Left hindlimb (tissue), 1 donor: ENCODE measurements at regions not wholly inside any gene's neighbourhood (a gene's known extent, or its start where the extent isn't known, plus 50 kb on each side); places are given as distances from the start of the nearest gene placed in this dataset.

Experiments
- DNase-seq: peaks from one replicate; pipeline ENCODE4 v3.0.0-alpha.2; 2018

DNA sequence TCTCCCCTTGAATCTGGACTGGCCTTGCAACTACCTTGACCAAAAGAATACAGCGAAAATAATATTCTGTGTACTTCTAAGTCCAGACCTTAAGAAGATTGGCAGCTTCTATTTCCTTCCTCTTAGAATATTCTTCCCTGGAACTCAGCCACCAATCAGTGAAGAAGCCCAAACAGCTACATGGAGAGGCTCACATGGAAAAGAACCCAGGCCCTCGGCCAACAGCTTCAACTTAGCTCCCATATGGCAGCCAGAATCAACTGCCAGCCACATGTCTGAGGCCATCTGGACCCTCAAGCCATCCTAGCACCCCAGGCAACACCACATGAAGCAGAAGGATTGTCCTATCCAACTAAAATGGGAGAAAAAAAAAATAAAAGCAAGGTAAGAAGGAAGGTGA lies 178.8 kb downstream of the IBTK start:
- DNase-seq, result no peak

DNA sequence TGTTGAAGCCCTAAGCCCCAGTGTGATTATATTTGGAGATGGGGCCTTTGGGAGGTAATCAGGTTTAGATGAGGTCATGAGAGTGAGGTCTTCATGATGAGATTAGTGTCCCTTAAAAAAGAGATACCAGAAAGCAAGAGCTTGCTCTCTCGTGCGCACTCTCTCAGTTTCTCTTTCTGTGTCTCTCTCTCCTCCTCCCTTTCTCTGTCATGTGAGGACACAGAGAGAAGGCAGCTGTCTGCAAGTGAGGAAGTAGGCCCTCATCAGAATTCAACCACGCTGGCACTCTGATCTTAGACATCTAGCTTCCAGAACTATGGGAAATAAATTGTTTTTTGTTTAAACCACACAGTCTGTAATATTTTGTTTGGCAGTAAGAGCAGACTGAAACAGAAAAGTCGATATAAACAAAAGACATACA lies 180.5 kb downstream of the IBTK start:
- no peak for DNase-seq

DNA sequence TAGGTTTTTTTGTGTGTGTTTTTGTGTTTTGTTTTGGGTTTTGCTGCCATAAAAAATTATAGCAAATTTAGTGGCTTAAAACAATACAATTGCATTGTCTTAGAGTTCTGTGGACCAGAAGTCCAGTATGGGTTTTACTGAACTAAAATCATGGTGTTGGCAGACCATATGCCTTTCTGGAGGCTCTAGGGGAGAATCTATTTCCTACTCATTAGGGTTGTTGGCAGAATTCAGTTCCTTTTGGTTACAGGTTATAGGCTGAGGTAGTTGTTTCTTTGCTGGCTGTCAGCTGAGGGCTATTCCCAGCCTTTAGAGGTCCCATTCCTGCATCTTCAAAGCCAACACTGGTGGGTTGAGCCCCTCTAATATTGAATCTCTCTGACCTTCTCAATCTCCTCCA lies 181.3 kb downstream of the IBTK start:
- DNase-seq, result no peak

DNA sequence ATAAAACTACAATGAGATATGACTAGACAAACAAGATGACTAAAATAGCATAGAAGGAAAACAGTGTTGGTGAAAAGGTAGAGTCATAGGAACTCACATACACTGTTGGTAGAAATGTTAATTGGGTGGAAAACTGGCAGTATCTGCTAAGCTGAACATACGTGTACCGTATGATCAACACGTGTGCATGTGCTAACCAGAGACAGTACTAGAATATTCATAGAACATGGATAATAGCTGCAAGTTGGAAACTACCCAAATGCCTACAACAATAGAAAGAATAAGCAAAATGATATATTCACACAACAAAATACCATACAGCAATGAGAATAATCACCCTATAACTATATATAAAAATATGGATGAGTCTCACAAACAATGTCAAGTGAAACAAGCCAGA lies 184.0 kb downstream of the IBTK start:
- no peak for DNase-seq

DNA sequence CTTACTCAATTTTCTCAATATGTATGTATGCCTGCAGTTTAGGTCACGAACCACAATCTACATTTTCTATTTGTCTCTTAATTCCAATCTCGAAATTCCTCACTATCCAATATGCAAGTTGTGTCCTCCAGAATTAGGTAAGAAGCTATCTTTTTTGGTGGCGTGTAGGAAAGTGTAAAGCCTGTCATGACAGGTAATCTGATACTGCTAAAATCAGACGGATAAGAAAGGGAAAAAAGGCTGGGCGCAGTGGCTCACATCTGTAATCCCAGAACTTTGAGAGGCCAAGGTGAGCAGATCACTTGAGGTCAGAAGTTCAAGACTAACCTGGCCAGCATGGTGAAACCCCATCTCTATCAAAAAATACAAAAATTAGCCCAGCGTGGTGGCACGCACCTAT lies 185.3 kb downstream of the IBTK start:
- no peak for DNase-seq

DNA sequence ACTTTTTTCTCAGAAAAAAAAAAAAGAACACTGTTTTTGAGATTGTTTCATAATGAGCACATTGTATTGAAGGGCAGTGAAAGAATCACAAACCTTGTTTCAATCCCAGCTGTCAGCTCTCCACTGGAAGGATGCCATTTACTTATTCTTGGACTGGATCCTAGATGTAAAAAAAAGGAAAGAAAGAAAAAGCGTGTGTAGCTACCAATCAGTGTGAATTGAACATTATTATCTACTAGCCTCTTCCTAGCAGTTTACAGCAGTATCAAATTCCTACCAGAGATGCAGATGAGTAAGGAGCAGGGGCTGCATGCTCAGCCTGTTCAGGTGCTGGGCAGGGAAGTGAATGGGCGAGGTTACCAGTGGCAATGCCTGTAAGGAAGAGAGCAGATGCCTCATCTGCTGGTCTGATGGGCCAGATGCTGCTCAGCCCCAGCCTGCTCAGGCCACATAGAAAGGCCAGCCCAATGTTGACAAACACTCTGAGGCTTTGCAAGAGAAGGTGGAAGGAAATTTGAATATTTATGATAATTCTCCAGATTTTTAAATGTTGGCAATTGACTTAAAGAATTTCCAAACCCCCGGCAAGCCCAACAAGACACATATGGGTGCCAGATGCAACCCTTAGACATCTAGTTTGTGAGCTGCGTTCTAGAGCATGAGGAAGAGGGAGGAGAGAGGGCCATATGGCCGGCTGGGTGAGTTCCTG lies 189.5 kb downstream of the IBTK start:
- no peak for DNase-seq

DNA sequence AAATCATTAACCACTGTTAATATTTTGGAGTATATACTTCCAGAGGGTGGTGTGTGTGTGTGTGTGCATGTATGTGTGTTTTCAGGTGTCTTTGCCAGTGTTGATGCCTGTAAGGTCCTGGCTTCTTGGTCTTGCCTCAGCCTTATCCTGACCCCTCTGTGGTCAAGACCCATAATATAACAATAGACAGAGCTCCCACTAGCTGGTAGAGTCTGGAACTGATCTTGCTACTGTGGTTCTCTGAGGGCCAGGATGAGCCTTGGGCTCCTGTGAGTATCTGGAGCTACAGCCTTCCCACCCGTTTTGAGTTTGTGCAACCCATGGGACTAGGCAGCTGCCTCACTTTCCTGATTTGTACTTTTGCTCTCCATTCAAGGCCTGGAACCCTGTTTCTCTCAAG lies 191.0 kb downstream of the IBTK start:
- DNase-seq, result no peak

DNA sequence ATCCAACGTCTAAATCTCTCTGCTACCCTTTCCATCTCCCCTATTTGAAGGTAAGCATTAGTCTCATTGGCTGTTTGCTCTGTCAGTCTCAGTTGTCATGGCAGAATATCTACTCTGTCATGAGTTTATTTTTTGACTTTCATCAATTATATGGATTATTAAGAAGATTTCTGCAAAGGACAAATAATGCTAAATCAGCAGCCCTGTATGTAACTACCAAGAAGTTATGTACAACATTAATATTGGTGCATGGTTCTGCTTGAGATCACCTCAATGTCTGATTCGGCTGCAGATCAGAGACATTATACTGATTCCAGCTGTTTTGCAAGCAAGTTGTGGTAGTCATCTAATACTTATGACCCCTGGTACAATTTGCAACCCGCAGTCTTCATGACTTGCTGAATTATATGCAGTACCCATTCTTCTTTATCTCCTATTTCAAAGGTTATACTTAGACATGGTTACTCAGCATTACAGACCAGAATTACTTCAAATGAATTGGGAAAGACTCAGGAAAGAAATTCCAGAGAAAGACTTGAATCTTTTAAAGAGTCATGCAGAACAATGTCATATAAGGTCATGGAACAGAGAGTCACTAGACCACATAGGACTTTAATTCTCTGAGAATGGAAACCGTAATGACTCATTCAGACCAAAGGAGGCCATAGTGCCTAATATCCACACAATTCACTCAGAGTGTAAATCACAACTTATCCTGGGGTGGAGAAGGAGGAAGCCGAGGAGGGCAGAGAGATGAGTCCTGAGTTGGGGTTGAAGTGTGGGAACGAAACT lies 201.4 kb downstream of the IBTK start:
- DNase-seq, result no peak

DNA sequence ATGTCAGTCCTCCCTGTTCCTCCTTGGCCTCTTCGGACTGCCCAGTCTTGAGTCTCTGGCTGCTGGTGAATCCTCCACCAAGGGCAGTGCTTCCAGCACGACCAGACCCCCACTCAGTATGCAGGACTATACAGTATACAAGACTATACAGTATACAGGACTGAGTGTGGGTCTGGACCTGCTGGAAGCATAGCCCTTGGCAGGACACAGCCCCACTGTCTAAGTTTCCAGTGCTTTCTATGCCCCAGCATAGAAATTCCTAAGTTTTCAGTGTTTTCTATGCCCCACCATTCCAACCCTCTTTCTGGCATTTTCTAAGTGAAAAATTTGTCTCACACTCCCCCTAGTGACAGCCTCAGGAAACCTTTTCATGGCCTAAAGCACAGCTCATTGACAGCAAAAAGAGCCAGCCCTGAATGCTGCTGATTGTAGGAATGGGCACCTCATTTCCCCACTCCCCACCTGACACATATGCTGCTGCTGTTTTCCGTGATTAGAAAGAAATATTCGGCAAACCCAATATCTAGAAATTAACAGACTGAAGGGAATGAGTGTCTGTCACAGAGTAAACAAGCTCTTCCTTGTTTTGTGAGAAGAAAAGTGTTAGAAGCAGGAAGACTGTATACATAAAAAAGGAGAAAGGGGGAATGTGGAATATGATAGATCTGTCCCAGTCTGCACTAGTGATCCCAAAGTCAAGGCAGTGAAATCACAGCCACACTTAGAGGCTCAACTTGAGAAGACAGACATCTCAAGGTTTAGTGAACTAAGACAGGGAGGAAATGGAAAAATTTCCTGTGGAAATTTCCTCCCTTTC lies 206.9 kb downstream of the IBTK start:
- peak; percentile 38 for DNase-seq

DNA sequence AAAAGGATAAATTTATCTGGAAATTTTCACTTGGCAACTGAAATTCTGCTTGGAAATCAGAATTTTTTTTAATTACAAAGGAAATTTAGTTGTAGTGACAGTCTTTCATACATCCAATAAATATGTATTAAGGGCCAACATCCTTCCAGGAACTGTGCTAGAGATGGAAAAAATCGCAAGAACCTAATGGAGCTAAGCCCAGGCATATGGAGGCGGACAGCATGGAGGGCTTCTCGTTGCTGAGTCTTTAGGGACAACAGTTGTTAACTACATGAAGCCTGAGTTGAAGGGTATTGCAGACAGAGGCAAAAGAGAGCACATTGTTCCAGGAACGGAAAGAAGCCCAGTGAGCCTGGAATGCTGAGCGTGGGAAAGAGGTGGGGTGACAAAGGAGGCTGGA lies 208.9 kb downstream of the IBTK start:
- DNase-seq, result peak; percentile 38

DNA sequence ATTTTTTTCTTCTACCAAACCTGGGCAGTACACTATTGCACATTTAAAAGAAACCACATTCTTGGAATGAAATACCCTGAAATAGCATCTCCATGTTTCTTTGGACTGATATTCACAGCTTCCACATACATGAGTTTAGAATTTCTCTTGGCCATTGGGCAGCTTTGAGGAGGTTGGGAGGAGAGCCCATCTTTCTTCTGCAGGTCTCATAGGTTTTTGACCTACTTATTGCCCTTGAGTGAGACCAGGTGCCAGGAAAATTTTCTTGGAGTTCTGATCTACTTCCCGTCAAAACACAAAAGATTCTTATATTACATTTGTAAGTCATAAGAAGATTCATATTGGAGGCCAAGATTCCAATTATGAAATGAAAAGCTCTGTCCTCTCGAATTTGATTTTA lies 212.0 kb downstream of the IBTK start:
- DNase-seq, result peak; percentile 61

DNA sequence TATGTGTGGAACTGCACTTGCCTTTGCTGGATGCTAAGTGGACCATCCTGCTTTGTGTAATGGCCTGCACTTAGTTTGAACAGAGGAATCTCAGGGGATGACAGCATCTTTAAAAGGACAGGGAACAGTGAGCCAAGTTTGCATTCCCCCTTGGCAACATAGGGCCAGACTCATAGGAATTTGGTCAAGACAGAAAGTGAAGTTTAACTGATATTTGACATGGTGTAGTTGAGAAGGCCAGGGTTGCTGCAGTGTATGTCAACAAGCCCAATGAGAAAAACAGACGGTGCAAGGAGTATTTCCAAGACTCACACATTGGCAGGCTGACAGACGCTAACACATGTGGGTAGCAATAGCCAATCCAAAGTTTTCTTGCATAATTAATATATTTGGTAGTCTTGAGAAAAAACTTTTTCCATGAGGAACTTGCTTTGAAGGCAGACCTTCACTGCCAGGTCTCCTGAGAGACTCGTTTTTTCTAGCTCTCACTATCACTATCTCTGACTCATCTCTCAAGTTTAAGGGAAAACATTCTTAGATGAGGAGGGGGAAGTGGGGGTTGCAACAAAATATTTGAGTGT lies 213.8 kb downstream of the IBTK start:
- peak; percentile 64 for DNase-seq

DNA sequence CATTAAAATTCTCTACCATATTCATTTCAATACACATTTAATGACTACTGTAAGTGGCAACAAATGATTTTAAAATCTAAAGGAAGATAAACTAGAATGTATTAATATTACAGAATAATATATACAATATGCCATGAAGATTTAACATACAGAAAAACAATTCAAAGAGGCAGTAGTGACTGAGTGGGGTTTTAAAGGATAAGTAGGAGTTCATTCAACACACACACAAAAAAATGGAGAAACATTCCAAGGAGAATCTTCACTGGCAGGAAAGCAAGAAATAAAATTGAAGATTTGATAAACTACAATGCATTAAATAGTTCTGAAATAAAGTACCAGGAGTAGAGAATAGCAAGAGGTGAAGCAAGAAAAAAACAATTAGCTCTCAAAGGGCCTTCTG lies 215.1 kb downstream of the IBTK start:
- no peak for DNase-seq

DNA sequence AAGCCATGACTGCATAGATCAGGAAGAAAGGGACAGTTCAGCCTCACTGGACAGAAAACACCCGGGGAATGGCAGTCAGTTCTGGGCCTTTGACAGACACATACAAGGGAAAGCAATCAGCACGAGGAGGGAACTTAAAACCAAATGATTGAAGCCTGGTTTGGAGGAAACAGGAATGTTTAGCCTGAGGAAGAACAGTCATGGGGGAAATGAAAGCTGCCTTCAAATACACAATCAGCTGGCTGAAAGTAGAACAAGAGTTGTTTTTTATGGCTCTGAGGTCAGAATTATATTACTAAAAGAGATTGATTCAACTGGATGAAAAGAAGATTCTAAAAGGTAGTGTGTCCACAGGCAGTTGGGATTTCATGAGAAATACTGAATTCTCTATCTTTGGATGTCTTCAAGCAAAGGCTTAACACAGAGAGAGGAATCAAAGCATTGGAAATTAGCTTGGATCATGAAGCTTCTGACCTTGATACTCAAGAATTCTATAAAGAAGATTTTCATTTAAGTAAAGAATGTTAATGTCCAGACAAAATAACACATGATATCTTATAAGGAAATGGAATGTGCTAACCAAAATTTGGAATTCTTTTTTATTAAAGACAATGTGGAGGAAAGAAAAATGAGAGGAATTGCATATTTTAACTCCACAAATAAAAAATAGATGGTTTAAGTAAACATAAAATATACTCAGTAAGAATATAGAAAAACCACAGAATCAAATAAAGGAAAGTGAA lies 216.6 kb downstream of the IBTK start:
- no peak for DNase-seq

DNA sequence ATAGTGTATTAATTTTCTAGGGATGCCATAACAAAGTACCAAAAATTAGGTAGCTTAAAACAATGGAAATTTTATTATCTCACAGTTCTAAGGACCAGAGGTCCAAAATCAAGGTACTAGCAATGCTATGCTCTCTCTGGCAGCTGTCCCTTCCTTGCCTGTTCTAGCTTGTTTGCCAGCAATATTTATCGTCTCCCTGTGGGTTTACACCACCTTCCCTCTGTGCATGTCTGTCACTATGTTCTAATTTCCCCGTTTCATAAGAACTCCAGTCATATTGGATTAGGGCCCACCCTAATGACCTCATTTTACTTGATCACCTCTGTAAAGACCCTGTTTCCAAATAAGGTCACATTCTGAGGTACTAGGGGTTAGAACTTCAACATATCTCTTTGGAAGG lies 217.2 kb downstream of the IBTK start:
- no peak for DNase-seq

DNA sequence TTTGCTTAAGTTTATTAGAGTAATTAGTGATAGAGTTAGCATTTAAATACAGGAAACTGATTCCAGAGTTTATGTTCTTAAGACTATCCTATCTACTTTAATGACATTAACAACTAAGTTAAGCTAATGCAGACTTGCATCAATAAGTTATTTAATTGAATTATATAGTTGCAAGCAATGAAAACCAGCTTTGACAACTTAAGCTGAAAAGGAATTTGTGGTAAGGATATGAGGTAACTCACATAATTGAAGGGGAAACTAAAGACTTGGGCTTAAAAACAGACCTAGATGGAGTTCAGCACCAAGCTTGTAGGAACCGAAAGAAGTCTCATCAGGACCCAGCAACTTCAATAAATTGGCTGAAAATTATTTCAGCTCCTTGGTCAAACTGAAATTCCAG lies 222.3 kb downstream of the IBTK start:
- no peak for DNase-seq

DNA sequence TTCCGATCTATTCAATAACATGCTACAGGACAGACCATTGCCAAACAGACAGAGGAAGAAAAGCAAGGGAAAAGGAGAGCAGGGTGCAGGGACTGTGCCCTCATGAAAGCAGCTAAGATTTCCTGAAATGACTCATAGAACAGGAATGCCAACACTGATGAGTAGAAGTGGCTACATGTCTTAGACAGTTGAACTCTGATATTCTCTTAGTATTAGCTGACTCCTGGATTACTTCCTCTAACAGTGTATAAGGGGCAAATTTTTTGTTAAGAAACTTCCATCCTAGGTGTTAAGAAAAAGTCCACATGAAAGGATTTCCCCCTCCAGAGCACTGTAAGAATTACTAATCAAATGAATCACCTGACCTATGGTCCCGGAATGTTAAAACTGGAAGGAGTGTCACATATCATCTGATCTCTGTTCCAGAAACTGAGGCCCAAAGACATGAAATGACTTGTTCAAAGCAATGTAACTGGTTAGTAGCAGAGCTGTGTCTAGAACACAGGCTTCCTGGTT lies 224.9 kb downstream of the IBTK start:
- DNase-seq, result no peak

DNA sequence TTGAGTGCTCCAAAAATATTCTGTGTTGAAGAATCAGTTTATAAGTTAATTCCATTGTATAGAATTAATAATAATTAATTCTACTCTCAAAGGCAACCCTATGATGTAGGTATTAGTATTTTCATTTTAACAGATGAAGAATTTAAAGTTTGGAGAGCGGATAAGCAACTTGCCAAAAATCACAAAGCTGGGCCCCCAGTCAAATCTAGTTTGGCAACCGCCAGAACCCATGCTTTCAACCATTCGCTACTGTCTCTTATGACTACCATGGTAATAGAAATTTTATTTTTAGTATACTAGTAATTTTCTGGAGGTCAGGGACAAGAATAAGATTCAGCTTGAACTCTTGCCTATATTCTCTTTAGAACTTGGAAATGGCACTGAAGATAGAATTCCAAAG lies 229.8 kb downstream of the IBTK start:
- no peak for DNase-seq

DNA sequence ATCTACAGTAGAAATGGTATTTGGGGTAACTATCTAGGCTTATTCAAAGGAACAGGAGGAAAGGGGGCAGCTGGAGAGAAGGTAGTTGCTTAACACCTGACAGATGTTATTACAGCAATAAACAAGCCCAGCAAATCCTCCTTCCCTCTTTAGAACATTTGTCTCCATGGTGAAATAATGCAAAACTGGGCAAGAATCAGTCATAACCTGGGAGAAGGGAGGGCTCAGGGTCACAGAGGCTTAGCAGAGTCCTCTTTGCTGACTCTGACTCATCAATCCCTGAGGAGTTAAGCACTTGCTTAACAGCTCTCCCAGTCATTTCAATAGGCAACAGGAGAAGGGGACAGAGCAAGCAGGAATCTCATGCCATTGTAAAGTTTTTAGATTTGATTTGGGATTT lies 230.3 kb downstream of the IBTK start:
- no peak for DNase-seq

DNA sequence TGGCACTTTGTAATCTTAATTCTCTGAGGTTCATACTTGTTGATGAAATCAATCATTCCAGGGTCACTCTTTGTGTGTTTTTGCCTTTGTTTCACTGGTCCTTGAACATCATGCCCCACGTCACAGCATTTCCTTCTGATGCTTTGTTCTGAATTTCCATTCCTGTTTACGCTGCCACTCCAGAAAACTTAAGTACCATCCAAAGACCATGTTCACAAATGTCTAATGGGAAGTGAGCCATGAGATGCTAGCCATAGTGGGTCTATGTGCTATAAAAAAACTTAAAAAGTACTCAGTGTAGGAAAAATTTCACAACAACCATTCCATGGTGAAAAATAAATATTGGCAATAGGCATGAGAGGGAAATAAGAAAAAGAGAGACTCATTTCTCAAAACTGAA lies 232.0 kb downstream of the IBTK start:
- DNase-seq, result no peak

DNA sequence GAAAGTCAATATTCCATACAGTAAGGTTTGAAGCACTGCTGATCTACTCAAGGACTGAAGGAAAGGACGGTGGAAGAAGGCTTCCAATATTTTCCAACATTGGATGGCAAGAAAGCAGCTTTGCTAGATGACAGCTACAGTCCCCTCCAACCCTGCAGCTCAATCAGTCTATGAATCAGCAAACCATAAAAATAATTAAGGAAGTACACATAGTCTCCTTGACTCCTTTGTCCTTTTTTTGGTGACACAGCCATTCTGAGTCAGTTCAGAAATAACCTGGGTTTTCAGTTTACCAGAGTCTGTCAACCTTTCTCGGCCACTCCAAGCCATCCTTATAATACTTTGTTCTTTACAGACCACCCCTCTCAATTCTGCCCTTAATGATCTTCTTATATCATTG lies 232.5 kb downstream of the IBTK start:
- no peak for DNase-seq
